GM21723 (cell line): ENCODE measurements at regions not wholly inside any gene's neighbourhood (a gene's known extent, or its start where the extent isn't known, plus 50 kb on each side); places are given as distances from the start of the nearest gene placed in this dataset.

ENCODE experiments used
- ATAC-seq: cut with Tn5 transposase; IDR thresholded peaks from one replicate; pipeline ENCODE4 v1.9.1; 2021; ENCODE audit warnings: mild to moderate bottlenecking, moderate library complexity; ENCODE audit not compliant: unreplicated experiment

DNA sequence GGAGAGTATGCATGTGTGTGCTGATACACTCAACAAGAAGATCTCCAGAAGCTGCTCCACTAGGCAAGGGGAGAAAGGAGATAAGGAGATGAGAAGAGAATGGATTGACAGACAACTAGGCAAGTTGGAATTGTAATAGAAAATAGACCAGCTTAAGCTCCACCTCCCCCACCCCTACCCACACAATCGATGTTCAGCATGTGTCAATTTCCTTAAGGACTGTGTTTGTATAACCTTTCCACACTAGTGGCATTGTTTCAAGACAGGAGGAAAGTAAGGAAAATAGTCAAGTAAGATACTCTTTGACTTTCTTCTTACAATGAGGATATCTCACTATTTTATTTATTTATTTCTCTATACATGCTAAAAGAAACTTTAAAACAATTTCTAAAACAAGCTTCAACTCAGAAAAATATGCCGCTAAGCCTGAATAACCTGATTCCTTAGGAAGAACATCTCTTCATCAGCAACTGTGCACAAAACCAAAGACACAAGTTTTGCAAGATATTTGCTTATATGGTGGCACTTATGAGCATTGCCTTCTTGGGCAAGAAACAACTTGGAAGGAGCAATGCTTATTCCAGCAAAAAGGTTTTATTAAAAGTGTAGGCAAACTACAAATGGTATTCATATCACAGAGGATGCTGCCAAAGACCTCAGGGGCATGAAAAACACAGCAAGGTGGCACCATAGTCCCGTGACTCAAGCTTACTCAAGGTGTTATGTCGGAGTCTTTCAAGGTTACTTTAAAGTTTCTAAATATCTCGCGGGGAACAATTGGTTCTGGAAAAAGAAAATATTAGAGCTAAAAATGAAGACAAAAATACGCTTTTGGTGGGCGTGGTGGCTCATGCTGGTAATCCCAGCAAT is 249.1 kb downstream of the COL12A1 start:
- no peak for ATAC-seq

GRCh38 chr6:74953708-74954107 is 252.1 kb downstream of the COL12A1 start:
- no peak for ATAC-seq

DNA sequence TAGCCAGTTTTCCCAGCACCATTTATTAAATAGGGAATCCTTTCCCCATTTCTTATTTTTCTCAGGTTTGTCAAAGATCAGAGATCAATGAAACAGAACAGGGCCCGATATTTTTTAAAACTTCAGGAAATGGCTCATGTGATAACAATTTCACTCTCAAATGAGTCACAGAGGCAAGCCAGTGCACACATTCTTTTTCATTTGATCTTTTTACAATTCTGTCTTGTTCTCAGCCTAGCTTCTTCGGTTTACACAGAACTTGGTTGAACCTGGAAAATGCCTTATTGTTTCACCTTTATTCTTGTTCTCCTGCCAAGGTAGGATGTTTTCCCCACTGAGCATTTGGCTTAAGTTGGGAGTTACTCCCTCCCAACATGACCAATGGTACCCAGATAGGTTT is 258.9 kb downstream of the COL12A1 start:
- no peak for ATAC-seq

- no peak for ATAC-seq
Observed at GRCh38 chr6:74942130-74942529, 263.7 kb downstream of the COL12A1 start.

DNA sequence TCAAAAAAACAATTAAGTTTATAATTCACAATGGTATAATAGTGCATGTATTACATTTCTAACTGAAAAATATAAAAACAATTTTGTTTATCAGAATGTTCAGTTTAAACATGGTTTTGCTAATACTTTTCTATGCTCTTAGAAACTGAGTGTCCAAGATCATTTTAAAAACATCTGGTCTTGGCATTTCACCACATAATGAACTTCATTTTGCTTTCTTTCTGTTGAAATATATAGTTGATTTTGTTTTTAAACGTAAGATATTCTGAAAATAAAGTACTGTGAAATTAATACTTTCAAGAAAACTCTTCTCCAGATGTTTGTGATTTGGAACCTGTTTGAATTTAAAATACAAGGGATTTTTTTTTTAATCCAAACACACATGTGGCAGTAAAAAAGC is 264.4 kb downstream of the COL12A1 start:
- ATAC-seq, result no peak

DNA sequence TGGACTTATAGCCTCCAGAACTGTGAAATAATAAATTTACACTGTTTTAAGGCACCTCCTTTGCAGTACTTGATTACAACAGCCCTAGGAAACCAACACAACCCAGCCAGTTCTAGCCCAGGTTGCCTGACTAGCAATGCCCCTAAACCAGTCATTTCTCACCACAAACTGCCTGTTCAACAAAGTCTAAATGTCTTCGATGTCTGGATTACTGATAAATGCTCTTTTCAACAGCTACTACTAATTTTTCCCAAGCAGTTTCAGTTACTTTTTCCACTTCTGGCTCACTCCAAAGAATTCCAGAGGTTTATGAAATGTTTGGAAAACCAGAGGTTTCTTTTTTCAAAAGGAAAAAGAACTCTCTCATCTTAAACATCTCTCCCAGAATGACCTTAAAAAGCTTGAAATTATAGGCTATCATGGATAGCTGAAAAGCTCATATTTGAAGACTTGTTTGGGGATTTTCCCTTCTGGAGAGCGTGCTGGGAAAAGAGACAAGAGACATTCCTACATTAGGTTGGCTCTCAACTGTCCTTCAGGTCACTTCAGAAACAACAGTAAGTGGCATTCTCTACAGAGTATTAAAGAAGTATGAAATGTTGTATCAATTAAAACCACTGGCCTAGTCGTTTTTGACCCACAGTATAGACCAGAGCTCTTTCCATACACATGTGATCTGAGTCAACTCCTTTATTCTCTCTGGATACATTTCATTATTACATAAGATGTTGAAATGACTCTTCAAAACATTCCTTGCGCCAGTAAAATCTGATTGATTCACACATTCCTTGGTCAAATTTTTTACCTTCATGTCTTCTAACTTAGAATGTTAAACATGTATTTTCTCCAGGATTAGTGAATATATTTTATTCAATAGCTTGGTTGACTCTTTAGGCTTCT is 265.9 kb downstream of the COL12A1 start:
- no peak for ATAC-seq

DNA sequence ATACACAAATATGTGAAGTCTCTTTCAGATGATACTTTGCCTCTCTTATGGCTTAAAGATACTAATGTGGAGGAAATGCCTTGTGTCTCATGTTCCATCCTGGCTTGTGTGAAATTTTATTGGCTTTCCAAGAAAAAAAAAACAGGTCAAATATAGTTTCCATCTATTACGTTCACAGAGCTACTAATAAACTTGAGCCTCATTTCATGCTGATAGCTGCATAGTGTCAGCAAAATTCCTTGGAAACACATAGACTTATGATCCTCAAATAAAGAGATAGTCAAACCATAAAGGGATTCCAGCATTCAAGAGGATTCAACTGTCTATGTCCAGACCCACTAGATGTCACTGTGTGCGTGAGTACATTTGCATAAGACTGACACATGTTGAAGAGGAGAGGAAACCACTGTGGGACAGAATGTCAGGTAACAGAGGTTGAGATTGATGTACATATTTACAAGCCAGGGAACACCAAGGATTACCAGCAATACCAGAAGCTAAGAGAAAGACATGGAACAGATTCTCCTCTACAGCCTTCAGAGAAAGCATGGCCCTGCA is 266.6 kb downstream of the COL12A1 start:
- no peak for ATAC-seq

DNA sequence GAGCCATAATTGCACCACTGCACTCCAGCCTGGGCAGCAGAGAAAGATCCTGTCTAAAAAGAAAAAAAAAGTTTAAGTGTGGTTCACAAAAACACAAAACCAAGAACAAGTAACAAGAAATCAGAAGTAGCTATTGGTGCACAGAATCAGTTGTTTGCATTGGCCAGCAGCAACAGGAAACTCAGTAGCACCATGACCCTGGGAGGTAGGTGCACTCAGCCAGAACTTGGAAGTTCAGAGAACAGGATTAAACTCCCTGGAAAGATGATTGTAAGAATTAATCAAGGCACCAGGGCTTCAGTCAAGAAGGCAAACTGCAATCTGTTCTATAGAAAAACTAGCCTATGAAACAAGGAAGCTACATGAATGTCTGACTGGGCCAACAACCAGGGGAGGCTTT is 267.9 kb downstream of the COL12A1 start:
- no peak for ATAC-seq

DNA sequence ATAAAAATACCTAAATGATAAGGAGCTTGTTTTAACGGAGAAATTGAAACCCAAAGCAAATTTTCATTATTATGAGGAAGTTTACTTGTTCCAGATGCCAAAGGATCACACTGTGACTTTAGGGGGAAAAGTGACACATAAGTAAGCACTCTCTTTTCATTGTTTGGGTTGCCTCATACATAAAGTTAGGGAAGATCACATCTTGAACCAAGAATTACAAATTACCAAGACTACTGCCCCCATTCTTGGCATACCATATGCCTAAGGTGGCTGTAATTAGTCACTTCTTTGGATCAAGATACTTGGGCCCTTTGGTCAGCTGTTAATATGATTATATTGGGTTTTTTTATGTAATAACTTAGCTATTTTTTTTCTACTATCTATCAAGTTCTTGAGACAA is 269.0 kb downstream of the COL12A1 start:
- no peak for ATAC-seq

DNA sequence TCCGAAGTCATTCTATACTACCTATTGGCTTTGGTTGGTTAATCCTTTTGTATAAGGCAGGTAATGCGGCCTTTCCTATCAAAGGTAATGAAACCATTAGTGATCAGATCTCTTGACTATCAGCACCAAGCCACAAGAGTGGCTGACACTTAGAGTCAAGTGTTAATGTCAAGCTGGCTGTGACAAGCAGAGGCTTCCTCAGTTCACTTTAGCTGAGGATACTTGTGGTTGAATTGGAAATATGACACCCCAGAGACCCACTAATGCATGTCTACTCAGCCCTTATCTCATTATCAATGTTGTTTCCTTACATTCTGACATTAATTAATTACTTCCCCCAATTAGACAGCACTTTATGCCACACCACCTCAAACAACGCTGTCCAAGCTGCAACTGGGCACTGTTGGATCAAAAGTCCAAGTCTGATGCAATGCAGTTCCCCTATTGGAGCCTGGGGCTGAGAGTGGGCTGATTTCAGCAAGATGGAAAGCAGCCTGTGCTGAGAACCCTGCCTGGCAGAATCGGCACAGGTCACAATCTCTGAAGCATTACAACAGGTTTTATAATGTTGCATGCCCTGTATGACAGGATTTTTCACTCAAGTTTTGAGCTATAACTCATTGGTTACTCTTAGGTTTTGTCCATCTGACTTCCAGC is 273.5 kb downstream of the COL12A1 start:
- ATAC-seq, result no peak

- ATAC-seq, result no peak
Observed at GRCh38 chr6:74931558-74931957, 274.3 kb downstream of the COL12A1 start.

DNA sequence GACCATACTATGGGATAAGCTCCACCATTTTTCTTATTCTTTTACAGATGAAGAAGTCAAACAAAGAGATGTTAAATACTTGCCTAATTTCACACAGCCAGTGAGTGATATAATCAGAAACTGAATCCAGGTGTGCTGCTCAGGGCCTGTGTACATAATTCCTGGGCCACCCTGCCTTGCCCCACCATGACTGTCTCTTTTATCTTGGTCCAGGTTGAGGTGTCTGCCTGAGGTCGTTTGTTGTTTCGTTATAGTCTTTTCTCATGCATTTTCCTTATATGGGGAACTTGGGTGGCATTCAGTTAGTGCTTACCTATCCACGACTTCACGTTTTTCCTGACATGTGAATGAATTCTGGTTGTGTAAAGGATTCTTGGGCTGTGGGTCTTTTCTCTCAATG is 277.6 kb downstream of the COL12A1 start:
- no peak for ATAC-seq

DNA sequence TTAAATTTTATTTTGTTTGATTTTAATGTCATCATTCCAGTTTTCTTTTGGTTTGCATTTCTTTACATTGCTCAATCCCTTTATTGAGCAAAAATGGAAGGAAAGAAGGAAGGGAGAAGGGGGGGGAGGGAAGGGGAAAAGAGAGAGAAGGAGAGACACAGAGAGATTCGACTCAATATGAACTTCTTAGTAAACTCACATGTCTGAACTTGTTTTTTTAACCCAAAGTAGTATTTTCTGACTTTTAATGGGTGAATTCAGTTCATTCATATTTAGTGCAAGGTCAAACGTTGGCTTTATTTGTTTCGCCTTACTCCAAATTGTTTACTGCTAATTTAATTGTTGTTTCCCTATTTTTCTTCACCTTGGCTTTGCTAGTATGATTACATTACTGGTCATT is 278.6 kb downstream of the COL12A1 start:
- ATAC-seq, result no peak

GRCh38 chr6:74925683-74926082 is 280.2 kb downstream of the COL12A1 start:
- ATAC-seq, result peak; percentile 56

DNA sequence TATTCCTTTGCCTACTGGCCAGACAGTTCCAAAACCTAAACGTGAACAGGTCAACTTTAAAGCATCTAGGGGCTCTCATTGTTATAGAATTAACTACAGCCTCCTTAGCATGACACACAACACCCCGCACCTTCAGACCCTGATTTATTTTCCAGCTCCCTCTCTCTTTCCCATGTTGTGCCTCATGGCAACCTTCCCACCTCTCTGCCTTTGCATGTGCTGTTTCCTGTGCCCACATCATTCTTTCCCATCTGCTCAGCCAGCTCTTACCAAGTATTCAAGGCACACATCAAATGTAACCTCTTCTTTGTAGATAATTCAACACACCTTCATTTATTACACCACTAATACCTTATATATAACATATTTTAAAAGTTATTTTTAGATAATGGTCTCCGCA is 291.0 kb downstream of the COL12A1 start:
- no peak for ATAC-seq

DNA sequence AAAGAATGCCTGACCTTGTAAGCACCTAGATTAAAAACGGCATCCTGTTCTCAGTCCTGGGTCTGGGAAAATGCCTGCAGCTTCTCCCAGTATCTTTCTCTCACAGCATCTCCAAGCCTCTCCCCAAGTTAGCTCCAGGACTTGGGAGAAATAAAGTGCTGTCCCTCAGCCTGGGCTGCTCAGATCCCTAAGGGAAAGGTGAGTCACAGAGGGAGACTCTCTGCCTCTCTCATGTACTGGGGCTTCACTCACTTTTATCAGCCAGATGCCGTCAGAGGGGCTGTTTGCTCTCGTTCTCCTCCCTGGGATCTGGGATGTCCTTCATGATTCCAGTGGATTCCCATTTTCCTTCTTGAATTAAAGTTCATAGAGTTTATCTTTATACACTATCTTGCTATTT is 293.6 kb downstream of the COL12A1 start:
- no peak for ATAC-seq

DNA sequence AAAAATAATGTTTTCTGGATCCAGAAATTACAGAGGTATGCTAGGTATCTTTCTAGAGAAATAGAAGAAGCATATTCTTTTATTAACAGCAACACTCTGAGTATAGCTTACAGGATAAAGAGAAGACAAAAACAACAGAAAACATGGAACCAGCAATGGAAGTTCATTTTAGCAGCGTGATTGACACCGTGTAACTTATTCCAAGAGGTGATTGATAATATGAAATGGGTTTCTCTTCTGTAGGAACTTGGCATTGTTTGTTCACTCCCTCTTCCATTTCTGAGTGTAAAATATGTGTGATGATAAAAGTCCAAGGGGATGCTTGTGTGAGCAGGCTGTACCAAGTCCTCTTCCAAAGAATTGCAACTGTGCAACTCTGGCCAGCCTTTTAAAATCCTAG is 303.0 kb downstream of the COL12A1 start:
- ATAC-seq, result no peak

DNA sequence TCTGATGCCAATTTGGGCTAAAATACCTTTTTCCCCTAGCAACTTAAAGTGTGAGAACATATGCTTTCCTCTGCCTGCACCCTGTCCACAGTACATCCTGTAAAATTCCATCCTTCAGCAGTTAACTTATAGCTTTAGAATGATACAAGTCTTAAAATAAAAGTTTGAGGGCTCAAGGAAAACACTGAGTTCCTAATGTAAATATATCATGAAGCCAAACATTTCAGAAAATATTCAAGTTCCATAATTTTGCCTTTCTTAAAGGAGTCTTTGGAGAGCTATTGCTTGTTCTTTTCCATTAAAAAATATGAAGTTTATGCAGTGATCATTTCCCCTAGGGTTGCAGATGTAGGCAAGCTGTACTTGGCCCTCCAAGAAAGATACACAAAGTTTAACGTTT is 303.8 kb downstream of the COL12A1 start:
- ATAC-seq, result no peak

- ATAC-seq, result no peak
Observed at GRCh38 chr6:74901576-74901975, 304.3 kb downstream of the COL12A1 start.

DNA sequence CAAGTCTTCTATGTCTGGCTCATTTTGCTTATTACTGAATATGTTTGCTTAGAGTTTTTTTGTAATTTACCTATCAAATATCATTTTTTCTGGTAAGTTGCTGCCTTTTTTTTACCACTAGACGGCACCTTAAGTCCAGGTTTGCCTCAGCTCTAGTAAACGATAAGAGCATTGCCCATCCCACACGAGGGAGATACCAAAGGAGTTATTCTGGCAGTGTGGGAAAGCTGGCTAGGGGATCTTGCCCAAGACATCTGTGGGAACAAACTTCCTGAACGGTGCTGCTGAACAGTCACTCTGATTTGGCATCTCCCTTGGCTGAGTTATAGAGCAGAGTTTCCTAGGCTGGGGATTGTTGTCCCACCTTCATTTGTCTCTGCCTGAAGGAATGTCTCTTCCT is 306.4 kb downstream of the COL12A1 start:
- no peak for ATAC-seq

- ATAC-seq, result no peak
Observed at GRCh38 chr6:74892091-74892490, 313.8 kb downstream of the COL12A1 start.
